A204.1 (cell line): ENCODE measurements at regions not wholly inside any gene's neighbourhood (a gene's known extent, or its start where the extent isn't known, plus 50 kb on each side); places are given as distances from the start of the nearest gene placed in this dataset.
"Not testable (repeated sequence)": the region's sequence is repeated elsewhere in the genome, so short reads cannot be mapped to it uniquely, and the experiment has no call there.

Experiments used
- FAIRE-seq: peaks from 2 replicates; lab custom pipeline; 2012; peaks lifted over from hg19 to GRCh38; lab: Jason Lieb, UNC

GRCh38 chr4:34335556-34335955 is 1908.8 kb downstream of the ARAP2 start:
- not testable (repeated sequence) for FAIRE-seq

- FAIRE-seq: no peak
Observed at GRCh38 chr4:34362654-34363053, 1881.7 kb downstream of the ARAP2 start.

GRCh38 chr4:34363842-34364241 is 1880.5 kb downstream of the ARAP2 start:
- no peak for FAIRE-seq

- FAIRE-seq: no peak
Observed at GRCh38 chr4:34365946-34366345, 1878.4 kb downstream of the ARAP2 start.

GRCh38 chr4:34371676-34372075 is 1872.6 kb downstream of the ARAP2 start:
- FAIRE-seq: no peak

GRCh38 chr4:34372815-34373214 is 1871.5 kb downstream of the ARAP2 start:
- no peak for FAIRE-seq

- FAIRE-seq: no peak
Observed at GRCh38 chr4:34373456-34373855, 1870.9 kb downstream of the ARAP2 start.

- FAIRE-seq: no peak
Observed at GRCh38 chr4:34412233-34412632, 1832.1 kb downstream of the ARAP2 start.

- no peak for FAIRE-seq
Observed at GRCh38 chr4:34412911-34413310, 1831.4 kb downstream of the ARAP2 start.

GRCh38 chr4:34417160-34417559 is 1827.2 kb downstream of the ARAP2 start:
- FAIRE-seq: no peak

GRCh38 chr4:34419871-34420270 is 1824.4 kb downstream of the ARAP2 start:
- FAIRE-seq: no peak

GRCh38 chr4:34422472-34423175 is 1821.7 kb downstream of the ARAP2 start:
- FAIRE-seq: no peak

GRCh38 chr4:34432706-34433105 is 1811.6 kb downstream of the ARAP2 start:
- FAIRE-seq: no peak

- not testable (repeated sequence) for FAIRE-seq
Observed at GRCh38 chr4:34434377-34434776, 1809.9 kb downstream of the ARAP2 start.

GRCh38 chr4:34464196-34464595 is 1780.1 kb downstream of the ARAP2 start:
- FAIRE-seq: no peak

- FAIRE-seq: no peak
Observed at GRCh38 chr4:34466411-34466810, 1777.9 kb downstream of the ARAP2 start.

- no peak for FAIRE-seq
Observed at GRCh38 chr4:34469516-34469915, 1774.8 kb downstream of the ARAP2 start.

GRCh38 chr4:34485252-34485651 is 1759.1 kb downstream of the ARAP2 start:
- no peak for FAIRE-seq

- no peak for FAIRE-seq
Observed at GRCh38 chr4:34486461-34487363, 1757.6 kb downstream of the ARAP2 start.

GRCh38 chr4:34492414-34492813 is 1751.9 kb downstream of the ARAP2 start:
- no peak for FAIRE-seq

- no peak for FAIRE-seq
Observed at GRCh38 chr4:34502086-34502485, 1742.2 kb downstream of the ARAP2 start.

- not testable (repeated sequence) for FAIRE-seq
Observed at GRCh38 chr4:34504731-34505130, 1739.6 kb downstream of the ARAP2 start.

GRCh38 chr4:34506511-34507092 is 1737.7 kb downstream of the ARAP2 start:
- not testable (repeated sequence) for FAIRE-seq
